ENCODE measurements at regions not wholly inside any gene's neighbourhood (a gene's known extent, or its start where the extent isn't known, plus 50 kb on each side); places are given as distances from the start of the nearest gene placed in this dataset.

DNA sequence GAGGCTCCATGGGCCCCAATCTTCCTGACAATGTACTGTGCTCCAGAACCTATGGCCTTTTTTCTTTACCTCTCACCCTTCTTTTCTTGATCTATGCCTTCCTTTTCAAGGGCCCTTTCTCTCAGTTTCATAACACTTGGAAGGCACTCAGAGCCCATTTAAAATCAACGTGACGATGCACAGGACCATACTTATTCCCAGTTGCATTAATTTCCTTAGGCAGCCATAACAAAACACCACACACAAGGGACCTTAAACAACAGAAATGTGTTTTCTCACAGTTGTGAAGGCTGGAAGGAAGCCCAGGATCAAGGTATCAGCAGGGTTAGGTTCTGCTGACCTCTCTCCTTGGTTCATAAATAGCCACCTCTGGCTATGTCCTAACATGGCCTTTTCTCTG, 414.0 kb upstream of the TNP1 start:
- H3K27ac ChIP-seq = no peak overlapping the region
- 78% methylated on average over 2 of the region's 2 CpGs for WGBS
- intact Hi-C loops (cut with DNase I) = no loop called here
- H3K9me3 ChIP-seq = no peaks in the 10 kb centered on the region
- no peaks in the 10 kb centered on the region for H3K27me3 ChIP-seq (replicated peaks; ENCODE audit: insufficient read depth)
- no peaks in the 10 kb centered on the region for H3K4me1 ChIP-seq (replicated peaks)
- H3K36me3 ChIP-seq = no peaks in the 10 kb centered on the region
- DNase-seq (ENCODE audit: low spot score) = no peak
- TF ChIP-seq, protein P1, sequence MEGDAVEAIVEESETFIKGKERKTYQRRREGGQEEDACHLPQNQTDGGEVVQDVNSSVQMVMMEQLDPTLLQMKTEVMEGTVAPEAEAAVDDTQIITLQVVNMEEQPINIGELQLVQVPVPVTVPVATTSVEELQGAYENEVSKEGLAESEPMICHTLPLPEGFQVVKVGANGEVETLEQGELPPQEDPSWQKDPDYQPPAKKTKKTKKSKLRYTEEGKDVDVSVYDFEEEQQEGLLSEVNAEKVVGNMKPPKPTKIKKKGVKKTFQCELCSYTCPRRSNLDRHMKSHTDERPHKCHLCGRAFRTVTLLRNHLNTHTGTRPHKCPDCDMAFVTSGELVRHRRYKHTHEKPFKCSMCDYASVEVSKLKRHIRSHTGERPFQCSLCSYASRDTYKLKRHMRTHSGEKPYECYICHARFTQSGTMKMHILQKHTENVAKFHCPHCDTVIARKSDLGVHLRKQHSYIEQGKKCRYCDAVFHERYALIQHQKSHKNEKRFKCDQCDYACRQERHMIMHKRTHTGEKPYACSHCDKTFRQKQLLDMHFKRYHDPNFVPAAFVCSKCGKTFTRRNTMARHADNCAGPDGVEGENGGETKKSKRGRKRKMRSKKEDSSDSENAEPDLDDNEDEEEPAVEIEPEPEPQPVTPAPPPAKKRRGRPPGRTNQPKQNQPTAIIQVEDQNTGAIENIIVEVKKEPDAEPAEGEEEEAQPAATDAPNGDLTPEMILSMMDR (IDR thresholded peaks at IDR 0.05) = no peak
- TF ChIP-seq POLR2A (IDR thresholded peaks at IDR 0.05) = no peak
- no peak overlapping the region for H3K4me3 ChIP-seq

- Histone ChIP-seq H3K27ac (no peak overlapping the region), H3K9me3 (no peaks in the 10 kb centered on the region), H3K4me3 (no peak overlapping the region), H3K36me3 (no peaks in the 10 kb centered on the region), H3K27me3 (replicated peaks; ENCODE audit: insufficient read depth) (no peaks in the 10 kb centered on the region), H3K4me1 (replicated peaks) (no peaks in the 10 kb centered on the region)
- intact Hi-C loops (cut with DNase I) = no loop called here
- DNase-seq (ENCODE audit: low spot score) = no peak
- 89% methylated on average over 4 of the region's 4 CpGs for WGBS
- TF ChIP-seq POLR2AphosphoS5 (IDR thresholded peaks at IDR 0.05) = no peak
These were observed 413.3 kb upstream of the TNP1 start for GRCh38 chr2:217273162-217273561.

- H3K27ac ChIP-seq = no peak overlapping the region
- H3K4me3 ChIP-seq = no peak overlapping the region
- H3K4me1 ChIP-seq (replicated peaks) = no peaks in the 10 kb centered on the region
- no peaks in the 10 kb centered on the region for H3K36me3 ChIP-seq
- no peaks in the 10 kb centered on the region for H3K27me3 ChIP-seq (replicated peaks; ENCODE audit: insufficient read depth)
- intact Hi-C loops (cut with DNase I) = no loop called here
- DNase-seq (ENCODE audit: low spot score) = no peak
- H3K9me3 ChIP-seq = no peaks in the 10 kb centered on the region
- WGBS = 70% methylated on average over 3 of the region's 3 CpGs
- TF ChIP-seq POLR2A (IDR thresholded peaks at IDR 0.05) = no peak
- TF ChIP-seq, protein P1 (IDR thresholded peaks at IDR 0.05) = no peak
- TF ChIP-seq POLR2AphosphoS5 (IDR thresholded peaks at IDR 0.05) = no peak
These were observed 411.9 kb upstream of the TNP1 start for GRCh38 chr2:217271813-217272212.

- H3K4me3 ChIP-seq = no peak overlapping the region
- TF ChIP-seq POLR2AphosphoS5 (IDR thresholded peaks at IDR 0.05) = no peak
- TF ChIP-seq POLR2A (IDR thresholded peaks at IDR 0.05) = no peak
- TF ChIP-seq, protein P1 (IDR thresholded peaks at IDR 0.05) = no peak
- no peak overlapping the region for H3K27ac ChIP-seq
- 100% methylated on average over 1 of the region's 1 CpG for WGBS
- intact Hi-C loops (cut with DNase I) = no loop called here
- no peaks in the 10 kb centered on the region for H3K9me3 ChIP-seq
- no peak for DNase-seq (ENCODE audit: low spot score)
- no peaks in the 10 kb centered on the region for H3K4me1 ChIP-seq (replicated peaks)
- no peaks in the 10 kb centered on the region for H3K27me3 ChIP-seq (replicated peaks; ENCODE audit: insufficient read depth)
- H3K36me3 ChIP-seq = no peaks in the 10 kb centered on the region
These were observed 410.7 kb upstream of the TNP1 start for GRCh38 chr2:217270485-217271121.

GRCh38 chr2:217269701-217270484, 410.0 kb upstream of the TNP1 start:
- TF ChIP-seq POLR2A (IDR thresholded peaks at IDR 0.05) = no peak
- TF ChIP-seq POLR2AphosphoS5 (IDR thresholded peaks at IDR 0.05) = no peak
- TF ChIP-seq, protein P1 (IDR thresholded peaks at IDR 0.05) = no peak
- H3K4me1 ChIP-seq (replicated peaks) = no peaks in the 10 kb centered on the region
- no peak for DNase-seq (ENCODE audit: low spot score)
- no peaks in the 10 kb centered on the region for H3K9me3 ChIP-seq
- no peaks in the 10 kb centered on the region for H3K36me3 ChIP-seq
- H3K4me3 ChIP-seq = no peak overlapping the region
- intact Hi-C loops (cut with DNase I) = no loop called here
- 78% methylated on average over 8 of the region's 8 CpGs for WGBS
- H3K27ac ChIP-seq = no peak overlapping the region
- no peaks in the 10 kb centered on the region for H3K27me3 ChIP-seq (replicated peaks; ENCODE audit: insufficient read depth)

Data from prostate gland (tissue), 2 donors.